Sigmoid colon (tissue), 4 donors: ENCODE measurements at regions not wholly inside any gene's neighbourhood (a gene's known extent, or its start where the extent isn't known, plus 50 kb on each side); places are given as distances from the start of the nearest gene placed in this dataset.

Experiments
- EP300 ChIP-seq, 4 donors: sonication (generic); formaldehyde crosslinking; IDR thresholded peaks; one replicate each; pipeline ENCODE4 v1.6.1; 2017; ENCODE audit warnings: antibody characterized with exemption in 4 of 4
- POLR2AphosphoS5 ChIP-seq, 4 donors: sonication (generic); formaldehyde crosslinking; IDR thresholded peaks; one replicate each; pipeline ENCODE4 v1.6.1; 2017; ENCODE audit warnings: antibody characterized with exemption in 4 of 4
- TF ChIP-seq, protein P1 (sequence below), 4 experiments: fragments of 450-650 bp in 3 of 4; fragments of 200-600 bp in 1 of 4; IDR thresholded peaks; one replicate each; pipeline ENCODE4 v1.5.1; 2016 to 2019; ENCODE audit warnings: antibody characterized with exemption in 4 of 4, mild to moderate bottlenecking in 3 of 4, moderate library complexity in 2 of 4

DNA sequence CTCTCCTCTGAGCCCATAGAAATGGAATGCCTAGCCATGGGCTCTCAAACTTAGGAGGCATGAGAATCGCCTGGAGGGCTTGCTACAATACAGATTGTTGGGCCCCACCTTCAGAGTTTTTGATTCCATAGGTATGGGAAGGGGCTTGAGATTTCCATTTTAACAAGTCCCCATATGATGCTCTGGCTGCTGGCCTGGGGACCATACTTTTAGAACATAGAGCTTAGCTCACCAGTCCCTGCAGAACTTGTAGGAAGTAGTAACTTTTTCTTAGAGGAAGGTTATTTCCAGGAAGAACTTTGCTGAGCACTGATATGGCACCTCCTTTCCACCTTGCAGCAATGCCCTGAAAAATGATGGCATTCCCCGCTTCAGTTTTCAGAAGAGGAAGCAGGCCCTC is 177.0 kb upstream of the ZMIZ1 start:
- TF ChIP-seq, protein P1, sequence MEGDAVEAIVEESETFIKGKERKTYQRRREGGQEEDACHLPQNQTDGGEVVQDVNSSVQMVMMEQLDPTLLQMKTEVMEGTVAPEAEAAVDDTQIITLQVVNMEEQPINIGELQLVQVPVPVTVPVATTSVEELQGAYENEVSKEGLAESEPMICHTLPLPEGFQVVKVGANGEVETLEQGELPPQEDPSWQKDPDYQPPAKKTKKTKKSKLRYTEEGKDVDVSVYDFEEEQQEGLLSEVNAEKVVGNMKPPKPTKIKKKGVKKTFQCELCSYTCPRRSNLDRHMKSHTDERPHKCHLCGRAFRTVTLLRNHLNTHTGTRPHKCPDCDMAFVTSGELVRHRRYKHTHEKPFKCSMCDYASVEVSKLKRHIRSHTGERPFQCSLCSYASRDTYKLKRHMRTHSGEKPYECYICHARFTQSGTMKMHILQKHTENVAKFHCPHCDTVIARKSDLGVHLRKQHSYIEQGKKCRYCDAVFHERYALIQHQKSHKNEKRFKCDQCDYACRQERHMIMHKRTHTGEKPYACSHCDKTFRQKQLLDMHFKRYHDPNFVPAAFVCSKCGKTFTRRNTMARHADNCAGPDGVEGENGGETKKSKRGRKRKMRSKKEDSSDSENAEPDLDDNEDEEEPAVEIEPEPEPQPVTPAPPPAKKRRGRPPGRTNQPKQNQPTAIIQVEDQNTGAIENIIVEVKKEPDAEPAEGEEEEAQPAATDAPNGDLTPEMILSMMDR (IDR thresholded peaks at IDR 0.05): no peak
- no peak for TF ChIP-seq EP300 (IDR thresholded peaks at IDR 0.05)
- no peak for TF ChIP-seq POLR2AphosphoS5 (IDR thresholded peaks at IDR 0.05)
